MM.1S (cell line): ENCODE measurements at regions not wholly inside any gene's neighbourhood (a gene's known extent, or its start where the extent isn't known, plus 50 kb on each side); places are given as distances from the start of the nearest gene placed in this dataset.

Experiments used
- EZH2 ChIP-seq: fragments of 300-600 bp; sonication (generic); optimal IDR thresholded peaks from 2 replicates; pipeline ENCODE3; 2017; ENCODE audit warnings: low read depth, mild to moderate bottlenecking, antibody characterized with exemption, low read length, mixed read lengths
- EZH2phosphoT487 ChIP-seq: fragments of 300-600 bp; sonication (generic); IDR thresholded peaks from 2 replicates; pipeline ENCODE4 v1.6.1; 2018; ENCODE audit warnings: antibody characterized with exemption, low read length
- TF ChIP-seq, protein P1 (sequence below): fragments of 300-600 bp; sonication (generic); IDR thresholded peaks from 2 replicates; pipeline ENCODE4 v1.5.1; 2016; ENCODE audit warnings: antibody characterized with exemption, low read length, mixed read lengths

GRCh38 chr4:137131201-137131600 is 401.1 kb downstream of the PCDH18 start:
- TF ChIP-seq, protein P1, sequence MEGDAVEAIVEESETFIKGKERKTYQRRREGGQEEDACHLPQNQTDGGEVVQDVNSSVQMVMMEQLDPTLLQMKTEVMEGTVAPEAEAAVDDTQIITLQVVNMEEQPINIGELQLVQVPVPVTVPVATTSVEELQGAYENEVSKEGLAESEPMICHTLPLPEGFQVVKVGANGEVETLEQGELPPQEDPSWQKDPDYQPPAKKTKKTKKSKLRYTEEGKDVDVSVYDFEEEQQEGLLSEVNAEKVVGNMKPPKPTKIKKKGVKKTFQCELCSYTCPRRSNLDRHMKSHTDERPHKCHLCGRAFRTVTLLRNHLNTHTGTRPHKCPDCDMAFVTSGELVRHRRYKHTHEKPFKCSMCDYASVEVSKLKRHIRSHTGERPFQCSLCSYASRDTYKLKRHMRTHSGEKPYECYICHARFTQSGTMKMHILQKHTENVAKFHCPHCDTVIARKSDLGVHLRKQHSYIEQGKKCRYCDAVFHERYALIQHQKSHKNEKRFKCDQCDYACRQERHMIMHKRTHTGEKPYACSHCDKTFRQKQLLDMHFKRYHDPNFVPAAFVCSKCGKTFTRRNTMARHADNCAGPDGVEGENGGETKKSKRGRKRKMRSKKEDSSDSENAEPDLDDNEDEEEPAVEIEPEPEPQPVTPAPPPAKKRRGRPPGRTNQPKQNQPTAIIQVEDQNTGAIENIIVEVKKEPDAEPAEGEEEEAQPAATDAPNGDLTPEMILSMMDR: no peak
- no peak for TF ChIP-seq EZH2phosphoT487
- TF ChIP-seq EZH2: no peak
